GM12873 (cell line): ENCODE measurements at regions not wholly inside any gene's neighbourhood (a gene's known extent, or its start where the extent isn't known, plus 50 kb on each side); places are given as distances from the start of the nearest gene placed in this dataset.

Experiments used
- CTCF ChIP-seq: IDR thresholded peaks from 2 replicates; pipeline ENCODE4 v1.5.1; 2012; ENCODE audit warnings: low read depth, mild to moderate bottlenecking, moderate library complexity, low read length, control low read depth; ENCODE audit not compliant: insufficient read depth; ENCODE audit errors: missing control alignments

DNA sequence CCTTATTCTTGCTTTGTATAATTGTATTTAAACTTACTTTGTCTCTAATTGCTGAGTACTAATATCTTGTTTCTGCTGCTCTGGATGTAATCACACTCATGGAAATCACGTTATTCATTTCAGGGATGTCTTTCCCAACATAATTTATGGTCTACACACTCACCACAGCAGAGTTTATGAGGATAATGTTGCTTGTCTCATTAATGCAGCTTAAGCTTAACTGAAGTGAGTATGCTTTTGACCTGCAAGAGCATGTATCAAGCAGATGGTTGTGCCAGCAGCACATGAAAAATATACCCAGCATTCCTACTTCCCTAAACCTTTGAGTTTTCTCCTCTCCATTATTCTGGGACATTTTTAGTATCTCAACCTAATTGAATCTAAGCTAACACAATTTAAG, 1080.9 kb downstream of the SLITRK5 start:
- TF ChIP-seq CTCF: no peak

- no peak for TF ChIP-seq CTCF
Observed at GRCh38 chr13:88754141-88754540, 1083.0 kb downstream of the SLITRK5 start.

GRCh38 chr13:88761145-88761544, 1090.0 kb downstream of the SLITRK5 start:
- no peak for TF ChIP-seq CTCF

DNA sequence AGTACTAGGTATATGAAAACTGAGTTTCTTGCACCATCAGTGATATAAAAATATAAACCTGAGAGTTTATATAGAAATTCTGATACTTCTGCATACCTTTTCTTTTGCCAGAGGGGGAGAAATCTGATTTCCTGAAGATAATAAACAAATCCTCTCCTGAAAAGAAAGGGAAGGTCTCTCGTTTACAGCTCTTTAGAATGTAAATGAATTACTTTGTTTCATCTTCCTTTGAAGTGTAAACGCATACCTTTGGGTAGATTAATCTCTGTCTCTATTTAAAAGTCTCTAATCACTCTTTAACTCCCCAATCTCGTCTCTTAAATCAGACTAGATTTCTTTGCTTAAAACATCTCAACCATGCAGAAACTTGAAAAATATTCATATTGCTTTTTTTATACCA, 1092.9 kb downstream of the SLITRK5 start:
- no peak for TF ChIP-seq CTCF

DNA sequence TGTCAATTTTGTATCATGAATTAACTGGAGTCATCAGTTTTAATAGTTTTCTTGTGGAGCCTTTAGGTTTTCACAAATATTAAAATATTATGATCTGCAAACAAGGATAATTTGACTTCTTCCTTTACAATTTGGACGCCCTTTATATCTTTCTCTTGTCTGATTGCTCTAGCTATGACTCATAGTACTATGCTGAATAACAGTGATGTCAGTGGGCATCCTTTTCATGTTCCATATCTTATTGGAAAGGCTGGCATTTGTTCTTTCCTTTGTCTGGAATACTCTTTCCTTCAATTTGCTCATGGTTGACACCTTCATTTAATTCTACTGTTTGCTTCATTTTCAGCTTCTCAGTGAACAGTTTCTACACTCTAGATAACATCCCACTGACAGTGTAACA, 1129.3 kb downstream of the SLITRK5 start:
- TF ChIP-seq CTCF: no peak

DNA sequence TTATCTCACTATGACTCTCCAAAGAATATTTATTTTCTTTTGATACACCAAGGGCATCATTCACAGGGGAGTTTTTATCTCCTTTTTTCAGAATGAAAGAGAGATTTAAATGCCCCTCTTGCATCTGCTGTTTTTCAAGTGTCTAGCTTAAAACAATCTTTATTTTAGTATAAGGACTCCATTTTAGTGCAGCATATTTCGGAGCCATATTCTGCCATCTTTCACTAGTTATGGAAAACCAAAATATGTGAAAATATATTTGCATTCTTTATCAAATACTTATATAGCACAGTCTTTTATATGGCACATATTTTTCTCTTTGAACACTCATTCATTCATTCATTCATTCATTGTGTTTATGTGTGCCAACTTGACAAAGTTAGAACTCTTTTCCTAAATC, 1130.2 kb downstream of the SLITRK5 start:
- TF ChIP-seq CTCF: no peak

DNA sequence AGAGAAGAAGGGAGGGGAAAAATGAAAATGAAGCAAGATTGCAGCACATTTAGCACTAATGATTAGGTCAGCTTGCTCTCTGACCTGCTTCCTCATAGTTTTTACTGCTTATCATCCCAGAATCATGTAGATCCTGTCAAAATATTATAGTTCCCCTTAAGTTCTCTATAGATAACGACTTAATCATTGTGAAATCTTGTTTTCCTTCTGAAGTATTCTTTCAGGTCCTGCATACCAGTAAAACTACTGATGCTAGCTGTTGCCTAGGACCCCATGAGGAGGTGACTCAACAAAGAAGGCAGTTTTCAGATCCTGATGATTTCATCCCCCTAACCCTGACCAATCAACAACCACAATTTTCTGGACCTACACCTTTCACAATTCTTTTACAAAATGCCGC, 1131.7 kb downstream of the SLITRK5 start:
- TF ChIP-seq CTCF: no peak

- TF ChIP-seq CTCF: no peak
Observed at GRCh38 chr13:88806438-88806837, 1135.3 kb downstream of the SLITRK5 start.
